ENCODE measurements at regions not wholly inside any gene's neighbourhood (a gene's known extent, or its start where the extent isn't known, plus 50 kb on each side); places are given as distances from the start of the nearest gene placed in this dataset.
"Not testable (repeated sequence)": the region's sequence is repeated elsewhere in the genome, so short reads cannot be mapped to it uniquely, and the experiment has no call there.

DNA sequence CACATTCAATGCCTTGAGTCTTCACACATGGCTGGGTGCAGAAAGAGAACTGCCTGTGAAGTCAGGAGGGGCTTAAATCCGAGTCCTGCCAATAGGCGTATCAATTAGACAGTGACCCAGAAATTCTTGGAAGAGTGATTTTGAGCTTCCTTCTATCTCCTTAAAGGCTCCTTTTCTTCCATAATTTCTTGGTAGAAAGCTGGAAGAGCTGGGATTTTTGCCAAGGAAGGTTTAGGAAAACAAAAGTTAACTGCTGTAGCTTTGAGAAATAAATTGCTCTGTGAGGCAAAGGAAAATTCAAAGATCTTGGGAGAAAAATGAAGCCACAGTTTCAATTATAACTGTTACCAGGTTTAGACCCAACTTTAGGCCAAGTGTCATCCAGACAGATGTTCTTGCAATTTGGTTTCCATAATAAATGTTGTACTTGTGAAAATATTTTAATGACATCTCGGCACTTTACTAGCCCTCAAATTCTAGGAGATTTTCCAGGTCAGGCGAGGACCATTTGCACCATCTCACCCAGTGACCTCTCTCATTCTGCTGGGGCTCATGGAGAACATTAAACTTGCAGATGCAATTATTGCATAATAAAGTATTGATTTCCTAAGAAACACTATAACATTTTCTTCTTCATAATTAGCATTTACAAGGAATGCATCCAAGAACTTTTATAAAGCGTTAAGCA lies 329.7 kb upstream of the MEIS1 start:
- Mint-ChIP-seq H3K27me3 (ENCODE audit: low read depth) (no peaks in the 10 kb centered on the region), H3K9me3 (ENCODE audit: insufficient read depth) (no peaks in the 10 kb centered on the region), H3K36me3 (ENCODE audit: low read depth) (no peaks in the 10 kb centered on the region), H3K27ac (no peak overlapping the region), H3K4me3 (no peak overlapping the region), H3K4me1 (ENCODE audit: low read depth) (no peaks in the 10 kb centered on the region)
- POLR2A ChIA-PET = no interaction called here
- DNase-seq (no peak), ATAC-seq (no peak)
- CTCF ChIA-PET = no interaction called here

DNA sequence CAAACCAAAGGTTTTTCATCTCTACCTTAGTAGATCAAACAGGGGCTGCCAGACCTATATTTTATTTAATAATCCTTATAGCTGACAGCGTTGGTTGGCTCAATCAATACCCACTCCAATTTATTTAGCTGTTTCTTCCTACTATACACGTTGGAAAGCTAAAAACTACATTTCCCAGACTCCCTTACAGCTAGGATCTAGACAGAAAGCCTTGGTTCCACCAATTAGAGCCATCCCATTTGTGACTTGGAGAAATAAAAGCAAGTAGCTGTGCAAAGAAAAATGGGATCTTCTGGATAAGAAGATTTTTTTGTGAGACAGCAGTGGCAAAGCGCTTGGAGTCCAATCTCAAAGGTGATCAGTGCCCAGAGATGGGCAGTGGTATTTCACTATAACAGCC lies 331.3 kb upstream of the MEIS1 start:
- Mint-ChIP-seq H3K36me3 (ENCODE audit: low read depth) (no peaks in the 10 kb centered on the region), H3K27ac (no peak overlapping the region), H3K9me3 (ENCODE audit: insufficient read depth) (no peaks in the 10 kb centered on the region), H3K27me3 (ENCODE audit: low read depth) (no peaks in the 10 kb centered on the region), H3K4me3 (no peak overlapping the region), H3K4me1 (ENCODE audit: low read depth) (no peaks in the 10 kb centered on the region)
- no peak for ATAC-seq
- no peak for DNase-seq
- POLR2A ChIA-PET = no interaction called here
- CTCF ChIA-PET = no interaction called here

- H3K4me1 Mint-ChIP-seq (ENCODE audit: low read depth) = no peaks in the 10 kb centered on the region
- no peaks in the 10 kb centered on the region for H3K9me3 Mint-ChIP-seq (ENCODE audit: insufficient read depth)
- DNase-seq (no peak), ATAC-seq (no peak)
- CTCF ChIA-PET = no interaction called here
- no peak overlapping the region for H3K27ac Mint-ChIP-seq
- no peak overlapping the region for H3K4me3 Mint-ChIP-seq
- POLR2A ChIA-PET = no interaction called here
- no peaks in the 10 kb centered on the region for H3K27me3 Mint-ChIP-seq (ENCODE audit: low read depth)
- H3K36me3 Mint-ChIP-seq (ENCODE audit: low read depth) = no peaks in the 10 kb centered on the region
Observed at GRCh38 chr2:66101206-66101605, 333.7 kb upstream of the MEIS1 start.

DNA sequence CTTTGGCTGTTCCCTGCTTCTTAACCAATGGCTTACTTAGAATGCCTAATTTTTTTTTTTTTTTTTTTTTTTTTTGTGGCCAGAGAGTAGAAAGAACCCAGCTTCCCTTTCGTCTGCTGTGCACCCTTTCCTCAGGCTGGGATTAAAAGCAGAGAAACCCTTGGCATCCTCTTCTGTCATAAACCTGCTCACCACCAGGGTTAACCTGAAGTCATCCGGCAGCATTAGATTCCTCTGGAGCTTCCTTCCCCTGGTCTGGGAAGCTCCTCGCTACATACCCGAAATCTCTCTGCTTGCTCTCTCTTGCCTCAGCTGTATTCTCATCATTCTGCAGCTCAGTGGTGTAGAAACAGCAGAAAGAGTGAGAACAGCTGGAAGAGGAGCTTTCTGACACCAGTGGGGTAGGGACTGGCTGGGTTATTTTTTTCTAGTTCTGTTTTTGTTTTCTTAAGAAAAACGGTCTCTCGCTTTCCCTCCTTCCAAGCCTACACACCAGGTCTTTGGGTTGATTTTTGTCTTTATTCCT lies 339.0 kb upstream of the MEIS1 start:
- Mint-ChIP-seq H3K4me3 (no peak overlapping the region), H3K36me3 (ENCODE audit: low read depth) (no peaks in the 10 kb centered on the region), H3K9me3 (ENCODE audit: insufficient read depth) (peaks cover 4% of the 10 kb centered on the region), H3K27me3 (ENCODE audit: low read depth) (no peaks in the 10 kb centered on the region), H3K27ac (no peak overlapping the region), H3K4me1 (ENCODE audit: low read depth) (no peaks in the 10 kb centered on the region)
- ChIA-PET POLR2A (no interaction called here), CTCF (no interaction called here)
- no peak for DNase-seq
- ATAC-seq = no peak

DNA sequence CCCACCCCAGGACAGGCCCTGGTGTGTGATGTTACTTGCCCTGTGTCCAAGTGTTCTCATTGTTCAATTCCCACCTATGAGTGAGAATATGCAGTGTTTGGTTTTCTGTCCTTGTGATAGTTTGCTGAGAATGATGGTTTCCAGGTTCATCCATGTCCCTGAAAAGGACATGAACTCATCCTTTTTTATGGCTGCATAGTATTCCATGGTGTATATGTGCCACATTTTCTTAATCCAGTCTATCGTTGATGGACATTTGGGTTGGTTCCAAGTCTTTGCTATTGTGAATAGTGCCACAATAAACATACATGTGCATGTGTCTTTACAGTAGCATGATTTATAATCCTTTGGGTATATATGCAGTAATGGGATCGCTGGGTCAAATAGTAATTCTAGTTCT lies 340.2 kb upstream of the MEIS1 start:
- H3K9me3 Mint-ChIP-seq (ENCODE audit: insufficient read depth); CTCF ChIA-PET; H3K4me3 Mint-ChIP-seq; H3K36me3 Mint-ChIP-seq (ENCODE audit: low read depth); H3K27me3 Mint-ChIP-seq (ENCODE audit: low read depth); ATAC-seq; H3K27ac Mint-ChIP-seq; H3K4me1 Mint-ChIP-seq (ENCODE audit: low read depth); DNase-seq; POLR2A ChIA-PET: not testable (repeated sequence)

GRCh38 chr2:66093371-66093770 lies 341.6 kb upstream of the MEIS1 start:
- H3K9me3 Mint-ChIP-seq (ENCODE audit: insufficient read depth) = peaks cover 9% of the 10 kb centered on the region
- no peaks in the 10 kb centered on the region for H3K36me3 Mint-ChIP-seq (ENCODE audit: low read depth)
- no peaks in the 10 kb centered on the region for H3K27me3 Mint-ChIP-seq (ENCODE audit: low read depth)
- no peak overlapping the region for H3K4me3 Mint-ChIP-seq
- no peaks in the 10 kb centered on the region for H3K4me1 Mint-ChIP-seq (ENCODE audit: low read depth)
- POLR2A ChIA-PET = interaction anchor here (0.8 kb wide), 1 partner anchor 20 kb away, joined by 3 read pairs; no protein-coding TSS in a partner anchor
- CTCF ChIA-PET = no interaction called here
- H3K27ac Mint-ChIP-seq = no peak overlapping the region
- no peak for ATAC-seq
- no peak for DNase-seq

DNA sequence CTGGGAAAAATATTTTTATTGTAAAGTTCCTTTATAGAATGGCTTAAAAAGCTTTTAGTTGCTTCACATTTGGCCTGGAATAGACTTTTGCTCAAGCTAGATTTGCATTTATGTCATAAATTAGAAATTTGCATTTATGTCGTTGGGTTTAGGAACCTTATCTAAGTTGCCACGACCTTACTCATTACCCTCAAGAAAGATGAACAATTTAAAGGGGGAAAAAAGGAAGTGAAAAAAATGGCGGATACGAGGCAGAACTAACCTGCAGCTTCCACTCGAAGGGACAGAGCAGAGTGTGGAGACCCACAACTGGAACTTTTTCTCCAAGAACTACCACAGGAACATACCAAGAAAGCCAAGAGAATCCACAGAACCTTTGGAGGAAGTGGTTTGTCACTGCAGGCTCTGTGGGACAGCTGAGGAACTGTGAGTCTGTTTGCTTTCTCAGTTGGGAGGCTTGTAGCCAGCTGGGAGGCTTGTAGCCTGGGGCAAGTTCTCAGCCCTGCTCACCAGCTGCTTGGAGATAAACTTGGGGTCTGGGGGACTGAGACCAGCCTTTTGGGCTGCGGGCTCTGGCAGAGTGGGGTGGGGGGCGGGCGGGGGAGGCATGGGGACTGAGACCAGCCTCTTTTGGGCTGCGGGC lies 349.9 kb upstream of the MEIS1 start:
- Mint-ChIP-seq H3K36me3 (ENCODE audit: low read depth) (no peaks in the 10 kb centered on the region), H3K27me3 (ENCODE audit: low read depth) (no peaks in the 10 kb centered on the region), H3K27ac (no peak overlapping the region), H3K9me3 (ENCODE audit: insufficient read depth) (peaks cover 3% of the 10 kb centered on the region), H3K4me1 (ENCODE audit: low read depth) (no peaks in the 10 kb centered on the region), H3K4me3 (no peak overlapping the region)
- DNase-seq (no peak), ATAC-seq (no peak)
- CTCF ChIA-PET = no interaction called here
- POLR2A ChIA-PET = no interaction called here

DNA sequence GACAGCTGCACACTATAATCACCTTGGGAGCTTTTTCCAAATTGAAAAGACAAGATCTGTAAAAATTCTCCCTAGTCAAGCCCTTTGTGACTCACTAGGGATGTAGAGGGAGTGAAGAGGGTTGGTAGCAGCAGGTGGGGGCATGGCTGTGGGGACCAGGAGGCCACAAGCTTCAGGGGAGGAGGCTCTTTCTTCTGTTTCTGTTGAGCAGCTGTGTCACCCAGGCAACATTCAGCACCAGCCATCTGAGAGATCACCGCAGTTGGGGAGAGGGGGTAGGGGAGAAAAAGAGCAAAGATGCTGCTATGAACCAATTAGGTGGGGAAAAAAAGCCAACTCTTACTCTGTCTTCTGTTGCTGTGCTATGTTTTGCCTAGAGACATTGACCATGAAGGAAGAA lies 352.3 kb upstream of the MEIS1 start:
- H3K9me3 Mint-ChIP-seq (ENCODE audit: insufficient read depth) = no peaks in the 10 kb centered on the region
- ATAC-seq (no peak), DNase-seq (no peak)
- H3K27me3 Mint-ChIP-seq (ENCODE audit: low read depth) = no peaks in the 10 kb centered on the region
- ChIA-PET POLR2A (no interaction called here), CTCF (no interaction called here)
- H3K27ac Mint-ChIP-seq = no peak overlapping the region
- no peak overlapping the region for H3K4me3 Mint-ChIP-seq
- H3K36me3 Mint-ChIP-seq (ENCODE audit: low read depth) = no peaks in the 10 kb centered on the region
- no peaks in the 10 kb centered on the region for H3K4me1 Mint-ChIP-seq (ENCODE audit: low read depth)

GRCh38 chr2:66080127-66080526 lies 354.8 kb upstream of the MEIS1 start:
- ChIA-PET CTCF (no interaction called here), POLR2A (no interaction called here)
- Mint-ChIP-seq H3K27ac (no peak overlapping the region), H3K9me3 (ENCODE audit: insufficient read depth) (no peaks in the 10 kb centered on the region), H3K4me3 (no peak overlapping the region), H3K27me3 (ENCODE audit: low read depth) (no peaks in the 10 kb centered on the region), H3K4me1 (ENCODE audit: low read depth) (no peaks in the 10 kb centered on the region), H3K36me3 (ENCODE audit: low read depth) (no peaks in the 10 kb centered on the region)
- no peak for DNase-seq
- no peak for ATAC-seq

GRCh38 chr2:66073172-66073571 lies 361.8 kb upstream of the MEIS1 start:
- ChIA-PET POLR2A (no interaction called here), CTCF (no interaction called here)
- Mint-ChIP-seq H3K9me3 (ENCODE audit: insufficient read depth) (no peaks in the 10 kb centered on the region), H3K4me3 (no peak overlapping the region), H3K27me3 (ENCODE audit: low read depth) (no peaks in the 10 kb centered on the region), H3K4me1 (ENCODE audit: low read depth) (no peaks in the 10 kb centered on the region), H3K36me3 (ENCODE audit: low read depth) (no peaks in the 10 kb centered on the region), H3K27ac (no peak overlapping the region)
- DNase-seq = no peak
- no peak for ATAC-seq

- CTCF ChIA-PET = no interaction called here
- DNase-seq = no peak
- H3K4me3 Mint-ChIP-seq = no peak overlapping the region
- no peaks in the 10 kb centered on the region for H3K27me3 Mint-ChIP-seq (ENCODE audit: low read depth)
- no peaks in the 10 kb centered on the region for H3K9me3 Mint-ChIP-seq (ENCODE audit: insufficient read depth)
- no peaks in the 10 kb centered on the region for H3K36me3 Mint-ChIP-seq (ENCODE audit: low read depth)
- H3K4me1 Mint-ChIP-seq (ENCODE audit: low read depth) = no peaks in the 10 kb centered on the region
- ATAC-seq = no peak
- POLR2A ChIA-PET = no interaction called here
- H3K27ac Mint-ChIP-seq = no peak overlapping the region
Observed at GRCh38 chr2:66070721-66071602, 364.0 kb upstream of the MEIS1 start.

- H3K4me1 Mint-ChIP-seq (ENCODE audit: low read depth) = no peaks in the 10 kb centered on the region
- no peak for ATAC-seq
- ChIA-PET POLR2A (no interaction called here), CTCF (no interaction called here)
- H3K36me3 Mint-ChIP-seq (ENCODE audit: low read depth) = no peaks in the 10 kb centered on the region
- no peaks in the 10 kb centered on the region for H3K9me3 Mint-ChIP-seq (ENCODE audit: insufficient read depth)
- no peaks in the 10 kb centered on the region for H3K27me3 Mint-ChIP-seq (ENCODE audit: low read depth)
- H3K27ac Mint-ChIP-seq = no peak overlapping the region
- H3K4me3 Mint-ChIP-seq = no peak overlapping the region
- no peak for DNase-seq
Observed at GRCh38 chr2:66069937-66070720, 364.8 kb upstream of the MEIS1 start.
